Fibroblast of the aortic adventitia (primary cell): ENCODE measurements at regions not wholly inside any gene's neighbourhood (a gene's known extent, or its start where the extent isn't known, plus 50 kb on each side); places are given as distances from the start of the nearest gene placed in this dataset.
A peak's percentile ranks its signal among the peaks of the same experiment; 100 is the strongest.

Experiments used
- DNase-seq: peaks from one replicate; pipeline ENCODE4 v3.0.0-alpha.2; 2010; ENCODE audit warnings: low read depth
- H3K4me3 ChIP-seq: 2 replicates; pipeline ENCODE4 v1.5.1; 2011; ENCODE audit warnings: low read depth, mild to moderate bottlenecking, control low read depth, low read length, moderate library complexity
- TF ChIP-seq, protein P1 (sequence below): IDR thresholded peaks from 2 replicates; pipeline ENCODE4 v1.5.1; 2011; ENCODE audit warnings: mild to moderate bottlenecking, low read length, control low read depth, inconsistent platforms; ENCODE audit not compliant: insufficient read depth

DNA sequence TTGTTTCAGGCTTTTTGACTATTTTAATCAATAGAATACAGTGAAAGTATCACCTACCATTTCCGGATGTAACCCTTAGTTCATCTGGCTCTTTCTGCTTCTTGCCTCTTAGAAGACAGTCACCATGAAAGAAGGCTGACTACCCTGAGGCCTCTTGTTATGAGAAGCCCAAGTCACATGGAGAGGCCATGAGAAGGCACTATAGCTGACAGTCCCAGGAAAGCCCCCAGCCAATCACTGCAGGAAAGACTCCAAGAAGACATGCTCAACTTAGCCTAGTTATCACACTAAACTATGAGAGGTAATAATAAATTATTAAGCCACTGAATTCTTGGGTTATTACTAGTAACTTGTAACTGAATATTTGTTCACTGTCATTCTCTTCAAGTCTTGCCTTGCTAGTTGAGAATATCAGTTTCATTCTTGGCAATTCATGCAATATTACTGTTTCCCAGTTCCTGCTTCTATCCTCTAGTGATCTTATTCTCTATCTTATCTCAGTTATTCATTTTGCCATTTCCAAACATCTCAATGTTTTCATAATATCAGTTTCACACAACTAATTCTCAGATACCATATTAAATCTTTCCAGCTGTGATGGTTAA is 57.1 kb upstream of the GUCY1A1 start:
- TF ChIP-seq, protein P1, sequence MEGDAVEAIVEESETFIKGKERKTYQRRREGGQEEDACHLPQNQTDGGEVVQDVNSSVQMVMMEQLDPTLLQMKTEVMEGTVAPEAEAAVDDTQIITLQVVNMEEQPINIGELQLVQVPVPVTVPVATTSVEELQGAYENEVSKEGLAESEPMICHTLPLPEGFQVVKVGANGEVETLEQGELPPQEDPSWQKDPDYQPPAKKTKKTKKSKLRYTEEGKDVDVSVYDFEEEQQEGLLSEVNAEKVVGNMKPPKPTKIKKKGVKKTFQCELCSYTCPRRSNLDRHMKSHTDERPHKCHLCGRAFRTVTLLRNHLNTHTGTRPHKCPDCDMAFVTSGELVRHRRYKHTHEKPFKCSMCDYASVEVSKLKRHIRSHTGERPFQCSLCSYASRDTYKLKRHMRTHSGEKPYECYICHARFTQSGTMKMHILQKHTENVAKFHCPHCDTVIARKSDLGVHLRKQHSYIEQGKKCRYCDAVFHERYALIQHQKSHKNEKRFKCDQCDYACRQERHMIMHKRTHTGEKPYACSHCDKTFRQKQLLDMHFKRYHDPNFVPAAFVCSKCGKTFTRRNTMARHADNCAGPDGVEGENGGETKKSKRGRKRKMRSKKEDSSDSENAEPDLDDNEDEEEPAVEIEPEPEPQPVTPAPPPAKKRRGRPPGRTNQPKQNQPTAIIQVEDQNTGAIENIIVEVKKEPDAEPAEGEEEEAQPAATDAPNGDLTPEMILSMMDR = no peak
- H3K4me3 ChIP-seq = no peak overlapping the region
- DNase-seq = no peak

DNA sequence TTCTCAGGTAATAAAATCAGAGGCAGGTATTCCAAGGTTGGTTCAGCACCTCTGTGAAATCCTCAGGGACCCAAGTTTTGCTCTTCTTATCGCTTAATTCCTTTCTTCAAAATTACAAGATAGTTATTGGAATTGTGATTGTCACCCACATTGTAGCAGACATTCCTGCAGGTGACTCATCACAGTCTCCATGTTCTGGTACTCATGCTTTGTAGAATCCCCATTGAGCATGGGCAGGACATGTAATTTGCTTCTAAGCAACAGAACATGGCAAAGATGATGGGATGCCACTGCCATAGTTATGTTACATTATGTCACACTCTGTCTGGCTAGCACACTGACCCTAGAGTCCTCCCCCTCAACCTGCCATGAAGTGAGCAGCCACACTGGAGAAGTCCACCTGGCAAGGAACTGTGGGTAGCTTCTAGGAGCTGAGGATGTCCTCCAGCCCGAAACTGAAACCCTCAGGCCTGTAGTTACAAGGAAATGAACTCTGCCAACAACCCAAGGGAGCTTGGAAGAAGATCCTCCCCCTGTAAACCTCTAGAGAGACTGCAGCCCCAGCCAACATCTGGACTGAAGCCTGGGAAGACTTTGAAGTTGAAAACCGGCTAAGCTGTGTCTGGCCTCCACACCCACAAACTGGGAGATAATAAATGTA is 58.3 kb upstream of the GUCY1A1 start:
- no peak overlapping the region for H3K4me3 ChIP-seq
- TF ChIP-seq, protein P1 = no peak
- DNase-seq = peak; percentile 27

DNA sequence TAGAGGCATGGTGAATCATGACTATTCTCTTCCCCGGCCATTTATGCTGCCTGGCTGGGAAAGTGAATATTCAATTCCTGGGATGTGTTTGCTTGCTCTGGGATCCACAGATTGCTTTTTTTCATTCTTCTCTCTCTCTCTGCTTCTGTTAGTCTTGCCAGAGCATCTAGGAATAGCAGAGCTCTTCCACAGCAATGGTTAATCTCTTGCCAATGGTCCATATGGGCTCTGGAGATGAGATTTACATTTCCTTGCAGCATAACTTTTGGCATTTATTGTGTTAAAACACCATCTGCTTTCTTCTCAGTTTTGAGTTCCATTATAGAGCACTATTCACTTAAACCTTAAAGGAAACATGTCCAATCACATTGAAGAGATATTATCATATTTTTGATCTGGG is 59.2 kb upstream of the GUCY1A1 start:
- TF ChIP-seq, protein P1 = no peak
- no peak for DNase-seq
- no peak overlapping the region for H3K4me3 ChIP-seq

DNA sequence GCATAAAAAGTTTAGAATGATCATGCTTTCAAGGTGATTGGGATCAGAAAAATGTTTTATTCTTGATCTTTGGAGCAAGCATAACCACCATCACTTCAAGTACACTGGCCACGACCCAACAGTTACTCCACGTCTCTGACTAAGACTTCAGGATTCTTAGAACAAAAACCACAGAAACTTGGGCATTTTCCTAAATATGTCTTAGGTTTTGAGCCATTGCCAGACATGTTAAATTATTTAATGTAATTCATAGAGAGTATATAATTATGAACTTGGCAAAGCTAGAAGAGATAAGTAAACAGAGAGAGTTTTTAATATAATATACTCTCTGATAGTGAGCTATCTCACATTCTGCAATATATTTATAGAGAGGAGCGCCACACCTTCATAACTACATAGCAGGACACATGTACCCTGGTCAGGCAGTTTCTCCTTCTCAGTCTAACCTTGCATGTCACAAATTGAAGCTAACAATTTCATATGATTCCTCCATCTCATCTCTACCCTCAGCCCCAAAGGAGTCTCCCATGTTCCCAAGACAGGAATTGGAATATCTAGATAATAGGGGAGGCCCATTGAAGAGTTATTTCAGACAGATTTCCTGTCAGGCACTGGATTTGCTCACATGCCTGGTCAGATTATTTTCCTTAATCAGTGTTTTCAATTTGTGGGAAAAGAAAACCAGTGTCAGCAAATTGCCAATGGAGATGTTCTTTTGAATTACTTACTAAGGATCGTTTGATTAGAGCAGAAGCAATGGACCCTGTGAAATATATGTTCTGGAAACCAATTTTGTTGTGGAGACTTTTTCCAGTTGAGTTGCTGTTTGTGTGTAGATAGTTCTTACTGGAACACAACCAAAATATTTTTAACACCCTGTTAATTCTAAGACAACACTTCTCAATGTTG is 61.7 kb upstream of the GUCY1A1 start:
- TF ChIP-seq, protein P1 = no peak
- H3K4me3 ChIP-seq = no peak overlapping the region
- peak; percentile 84 for DNase-seq

DNA sequence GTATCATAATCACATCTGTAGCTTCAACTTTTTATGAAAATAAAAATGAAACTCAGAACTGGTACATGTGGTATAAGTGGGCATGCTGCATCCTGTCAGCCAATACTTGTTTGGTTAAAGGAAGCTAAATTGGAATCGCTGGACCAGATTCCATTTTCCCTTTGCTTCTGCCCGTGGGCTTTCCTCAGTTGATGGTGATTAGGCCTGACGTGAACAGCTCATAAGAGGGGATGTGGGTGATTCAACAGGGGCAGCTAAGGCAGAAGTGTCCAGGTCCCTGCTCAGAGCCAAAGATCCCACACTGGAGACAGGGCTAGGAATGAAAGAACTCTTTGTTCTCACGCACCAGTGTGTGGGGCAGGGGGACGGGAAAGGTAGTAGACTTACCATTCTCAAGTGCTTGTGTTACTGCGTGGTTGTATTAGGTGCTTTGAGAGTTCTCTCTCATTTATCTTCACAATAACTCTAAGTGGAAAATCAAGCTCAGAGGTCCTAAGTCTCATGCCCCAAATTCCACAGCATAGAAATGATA is 63.2 kb upstream of the GUCY1A1 start:
- no peak overlapping the region for H3K4me3 ChIP-seq
- TF ChIP-seq, protein P1 = no peak
- no peak for DNase-seq

DNA sequence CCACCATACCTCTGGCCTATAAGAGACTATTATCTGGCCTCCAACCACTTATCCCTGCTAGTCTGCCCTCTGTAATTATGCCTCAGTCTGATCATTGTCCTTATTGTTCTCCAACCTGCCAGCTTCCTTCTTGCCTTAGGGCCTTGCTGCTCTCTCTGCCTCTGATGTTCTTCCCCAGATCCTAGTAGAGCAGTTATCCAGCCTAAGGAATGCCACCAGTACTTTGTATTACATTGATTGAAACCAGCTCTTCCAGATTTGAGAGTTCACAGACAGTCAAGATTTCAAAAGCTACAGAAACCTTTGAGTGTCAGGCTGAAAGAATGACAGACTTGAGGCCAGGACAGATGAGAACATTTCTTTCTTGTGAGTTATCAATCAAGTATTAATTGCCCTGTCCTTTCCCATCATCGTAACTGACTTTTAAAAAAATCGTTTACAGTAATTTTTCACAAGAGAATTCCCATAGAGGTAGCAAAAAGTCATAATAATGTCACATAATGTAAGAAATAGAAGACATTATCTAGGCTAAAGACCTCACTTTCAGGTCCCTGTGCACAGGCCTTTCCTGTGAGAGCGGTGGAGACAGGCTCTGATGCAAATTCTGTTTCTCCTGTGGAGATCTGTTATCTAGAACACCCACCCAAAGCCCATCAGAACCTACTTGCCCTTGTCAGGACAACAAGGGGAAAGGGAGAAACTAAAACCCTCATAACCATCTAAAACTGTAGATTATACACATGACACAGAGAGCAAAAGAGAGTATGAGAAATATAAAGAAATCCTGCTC is 64.1 kb upstream of the GUCY1A1 start:
- no peak overlapping the region for H3K4me3 ChIP-seq
- TF ChIP-seq, protein P1 = no peak
- DNase-seq = no peak
